Brain microvascular endothelial cell (primary cell): ENCODE measurements at regions not wholly inside any gene's neighbourhood (a gene's known extent, or its start where the extent isn't known, plus 50 kb on each side); places are given as distances from the start of the nearest gene placed in this dataset.

Experiments used
- DNase-seq: peaks from one replicate; pipeline ENCODE4 v3.0.0-alpha.2; 2020
- H3K27ac ChIP-seq: fragments of 250-450 bp; sonication (Bioruptor Pico); 2 replicates; pipeline ENCODE4 v1.5.1; 2020; ENCODE audit warnings: mild to moderate bottlenecking, moderate library complexity
- H3K27me3 ChIP-seq: fragments of 250-450 bp; sonication (Bioruptor Pico); replicated peaks from 2 replicates; pipeline ENCODE4 v1.5.1; 2020; ENCODE audit warnings: mild to moderate bottlenecking
- H3K36me3 ChIP-seq: fragments of 250-450 bp; sonication (Bioruptor Pico); replicated peaks from 2 replicates; pipeline ENCODE4 v1.5.1; 2020; ENCODE audit warnings: mild to moderate bottlenecking
- H3K4me3 ChIP-seq: 2 replicates; pipeline ENCODE4 v1.5.1; 2011; ENCODE audit warnings: low read depth, mild to moderate bottlenecking, control low read depth, low read length, moderate library complexity
- in situ Hi-C: cut with HindIII; loops from 2 replicates; pipeline ENCODE4 v1.10.0; 2017; ENCODE audit warnings: low sequenced_read_pairs, low pct_ligation_motif_present
- TF ChIP-seq, protein P1 (sequence below): IDR thresholded peaks from 2 replicates; pipeline ENCODE4 v1.5.1; 2011; ENCODE audit warnings: low read depth, mild to moderate bottlenecking, moderate library complexity, low read length, control low read depth, inconsistent platforms; ENCODE audit errors: missing control alignments

DNA sequence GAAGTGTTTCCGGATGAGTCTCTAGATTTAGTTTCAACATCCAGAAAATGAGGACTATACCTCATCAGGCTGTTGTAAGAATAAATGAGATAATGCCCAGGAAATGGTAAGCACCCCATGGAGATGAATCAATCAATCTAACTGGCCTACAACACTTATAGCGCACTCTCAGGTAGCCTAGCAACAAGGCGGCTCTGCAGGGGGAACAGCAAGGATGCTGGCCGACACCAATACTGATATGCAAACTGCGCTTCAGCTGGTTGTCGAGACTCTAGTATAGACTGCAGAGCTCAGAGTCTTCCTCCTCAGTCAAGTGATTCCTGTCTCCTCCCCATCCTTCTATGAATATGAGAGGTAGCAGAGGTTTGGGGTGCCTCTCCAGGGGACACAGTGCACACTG, 218.8 kb upstream of the WWC1 start:
- H3K27ac ChIP-seq = no peak overlapping the region
- no peak for DNase-seq
- TF ChIP-seq, protein P1, sequence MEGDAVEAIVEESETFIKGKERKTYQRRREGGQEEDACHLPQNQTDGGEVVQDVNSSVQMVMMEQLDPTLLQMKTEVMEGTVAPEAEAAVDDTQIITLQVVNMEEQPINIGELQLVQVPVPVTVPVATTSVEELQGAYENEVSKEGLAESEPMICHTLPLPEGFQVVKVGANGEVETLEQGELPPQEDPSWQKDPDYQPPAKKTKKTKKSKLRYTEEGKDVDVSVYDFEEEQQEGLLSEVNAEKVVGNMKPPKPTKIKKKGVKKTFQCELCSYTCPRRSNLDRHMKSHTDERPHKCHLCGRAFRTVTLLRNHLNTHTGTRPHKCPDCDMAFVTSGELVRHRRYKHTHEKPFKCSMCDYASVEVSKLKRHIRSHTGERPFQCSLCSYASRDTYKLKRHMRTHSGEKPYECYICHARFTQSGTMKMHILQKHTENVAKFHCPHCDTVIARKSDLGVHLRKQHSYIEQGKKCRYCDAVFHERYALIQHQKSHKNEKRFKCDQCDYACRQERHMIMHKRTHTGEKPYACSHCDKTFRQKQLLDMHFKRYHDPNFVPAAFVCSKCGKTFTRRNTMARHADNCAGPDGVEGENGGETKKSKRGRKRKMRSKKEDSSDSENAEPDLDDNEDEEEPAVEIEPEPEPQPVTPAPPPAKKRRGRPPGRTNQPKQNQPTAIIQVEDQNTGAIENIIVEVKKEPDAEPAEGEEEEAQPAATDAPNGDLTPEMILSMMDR = no peak
- in situ Hi-C loops = no loop called here
- no peak overlapping the region for H3K4me3 ChIP-seq
- no peaks in the 10 kb centered on the region for H3K27me3 ChIP-seq
- H3K36me3 ChIP-seq = no peaks in the 10 kb centered on the region

- Histone ChIP-seq H3K27ac (no peak overlapping the region), H3K4me3 (no peak overlapping the region), H3K36me3 (no peaks in the 10 kb centered on the region), H3K27me3 (no peaks in the 10 kb centered on the region)
- in situ Hi-C loops = no loop called here
- TF ChIP-seq, protein P1 = no peak
- DNase-seq = no peak
These were observed 218.1 kb upstream of the WWC1 start for GRCh38 chr5:168073311-168073710.

DNA sequence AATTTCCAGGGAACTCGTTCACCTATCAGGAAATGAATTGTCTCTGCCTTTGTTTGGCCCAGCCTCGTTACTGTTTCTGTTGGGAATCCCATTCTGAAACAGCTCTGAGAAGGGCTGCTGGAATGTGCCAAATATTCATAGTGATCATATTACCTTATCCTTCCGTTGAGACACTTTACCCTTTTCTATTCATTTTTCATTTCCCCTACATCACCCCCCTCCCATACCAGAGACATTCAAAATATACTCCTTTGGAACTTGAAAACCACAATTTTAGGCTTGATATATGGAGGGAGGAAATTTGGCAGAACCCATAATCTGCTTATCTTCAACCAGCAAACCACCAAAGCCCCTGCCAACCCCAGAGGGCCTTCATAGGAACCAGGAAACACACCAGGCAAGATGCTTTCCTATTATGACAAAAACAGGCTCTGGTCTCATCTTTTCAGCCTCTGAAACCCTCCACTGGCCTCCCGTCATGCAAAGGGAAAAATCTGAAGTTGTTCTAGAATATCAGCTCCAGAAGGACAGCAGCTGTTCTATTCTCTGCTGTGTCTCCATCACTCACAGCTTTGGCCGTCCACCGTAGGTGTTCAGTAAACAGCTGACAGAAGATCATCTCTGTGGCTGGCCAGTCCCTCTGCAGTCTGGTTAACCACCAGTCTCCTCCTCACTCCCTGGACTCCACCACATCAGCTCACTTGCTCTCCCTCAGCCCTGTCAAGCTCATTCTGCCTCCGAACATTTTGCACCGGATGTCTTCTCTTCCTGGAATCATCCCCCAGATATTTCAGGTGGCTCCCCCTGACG, 217.2 kb upstream of the WWC1 start:
- TF ChIP-seq, protein P1 = no peak
- Histone ChIP-seq H3K27me3 (no peaks in the 10 kb centered on the region), H3K4me3 (no peak overlapping the region), H3K27ac (no peak overlapping the region), H3K36me3 (no peaks in the 10 kb centered on the region)
- no peak for DNase-seq
- in situ Hi-C loops = no loop called here

DNA sequence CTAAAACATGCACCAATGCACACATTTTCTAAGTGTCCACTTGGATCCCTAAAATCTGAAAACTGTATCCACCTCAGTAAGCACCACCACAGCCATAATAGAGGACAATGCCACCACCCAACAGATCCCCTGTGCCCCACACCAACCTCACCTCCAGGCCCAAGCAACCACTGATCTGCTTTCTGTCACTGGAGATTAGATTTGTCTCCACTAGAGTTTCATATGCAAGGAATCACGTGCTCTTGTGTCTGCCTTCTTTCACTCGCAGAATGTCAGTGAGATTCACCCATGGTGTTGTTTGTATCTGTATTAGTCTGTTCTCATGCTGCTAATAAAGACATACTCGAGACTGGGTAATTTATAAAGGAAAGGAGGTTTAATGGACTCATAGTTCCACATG, 216.1 kb upstream of the WWC1 start:
- DNase-seq = no peak
- TF ChIP-seq, protein P1 = no peak
- H3K36me3 ChIP-seq = no peaks in the 10 kb centered on the region
- H3K27ac ChIP-seq = no peak overlapping the region
- no peak overlapping the region for H3K4me3 ChIP-seq
- no peaks in the 10 kb centered on the region for H3K27me3 ChIP-seq
- in situ Hi-C loops = no loop called here

- TF ChIP-seq, protein P1 = peak; percentile 60
- Histone ChIP-seq H3K27me3 (no peaks in the 10 kb centered on the region), H3K4me3 (no peak overlapping the region), H3K27ac (no peak overlapping the region), H3K36me3 (no peaks in the 10 kb centered on the region)
- peak; percentile 24 for DNase-seq
- in situ Hi-C loops = no loop called here
These were observed 214.9 kb upstream of the WWC1 start for GRCh38 chr5:168076561-168076991.
